Mucosa of rectum (tissue), 2 donors: ENCODE measurements at regions not wholly inside any gene's neighbourhood (a gene's known extent, or its start where the extent isn't known, plus 50 kb on each side); places are given as distances from the start of the nearest gene placed in this dataset.
"Not testable (repeated sequence)": the region's sequence is repeated elsewhere in the genome, so short reads cannot be mapped to it uniquely, and the experiment has no call there.

Source experiments
- H3K27ac ChIP-seq, 2 donors: one replicate each; pipeline ENCODE4 v1.7.0; 2013; ENCODE audit warnings: inconsistent platforms in 2 of 2, low read depth in 2 of 2, low read length in 2 of 2
- H3K27me3 ChIP-seq, 2 donors: one replicate each; pipeline ENCODE4 v1.7.0; 2013; ENCODE audit warnings: low read length in 2 of 2; ENCODE audit not compliant: control insufficient read depth in 2 of 2, insufficient read depth in 2 of 2
- H3K36me3 ChIP-seq, 2 donors: one replicate each; pipeline ENCODE4 v1.7.0; 2013; ENCODE audit warnings: low read length in 2 of 2; ENCODE audit not compliant: control insufficient read depth in 2 of 2, insufficient read depth in 2 of 2
- H3K4me1 ChIP-seq, 2 donors: one replicate each; pipeline ENCODE4 v1.7.0; 2013; ENCODE audit warnings: low read length in 2 of 2, mild to moderate bottlenecking in 1 of 2; ENCODE audit not compliant: control insufficient read depth in 2 of 2, insufficient read depth in 2 of 2
- H3K4me3 ChIP-seq, 2 donors: one replicate each; pipeline ENCODE4 v1.7.0; 2013; ENCODE audit warnings: low read length in 2 of 2
- H3K9ac ChIP-seq, 2 donors: one replicate each; pipeline ENCODE4 v1.7.0; 2013; ENCODE audit warnings: low read length in 2 of 2, low read depth in 1 of 2, mild to moderate bottlenecking in 1 of 2
- H3K9me3 ChIP-seq, 2 donors: one replicate each; pipeline ENCODE4 v1.7.0; 2013; ENCODE audit warnings: low read length in 2 of 2; ENCODE audit not compliant: control insufficient read depth in 2 of 2
- donor health status: healthy.
- donor health status: Normal muscosa, but diverticular disease.

GRCh38 chr1:230563591-230563990 is 78.7 kb upstream of the COG2 start:
- Histone ChIP-seq H3K27ac (no peak overlapping the region), H3K4me3 (no peak overlapping the region), H3K9ac (no peak overlapping the region), H3K4me1 (peaks cover 4 to 8% of the 10 kb centered on the region in 2 donors), H3K27me3 (no peaks in the 10 kb centered on the region), H3K36me3 (no peaks in the 10 kb centered on the region), H3K9me3 (no peaks in the 10 kb centered on the region)

GRCh38 chr1:230561570-230561969 is 80.7 kb upstream of the COG2 start:
- Histone ChIP-seq H3K4me3 (no peak overlapping the region), H3K27me3 (no peaks in the 10 kb centered on the region), H3K9ac (no peak overlapping the region), H3K4me1 (no peaks in the 10 kb centered on the region), H3K36me3 (no peaks in the 10 kb centered on the region), H3K27ac (no peak overlapping the region), H3K9me3 (no peaks in the 10 kb centered on the region)

GRCh38 chr1:230558324-230558723 is 84.0 kb upstream of the COG2 start:
- no peaks in the 10 kb centered on the region for H3K4me1 ChIP-seq
- H3K27ac ChIP-seq = no peak overlapping the region
- H3K36me3 ChIP-seq = no peaks in the 10 kb centered on the region
- no peak overlapping the region for H3K9ac ChIP-seq
- H3K27me3 ChIP-seq = no peaks in the 10 kb centered on the region
- H3K9me3 ChIP-seq = no peaks in the 10 kb centered on the region
- no peak overlapping the region for H3K4me3 ChIP-seq

- Histone ChIP-seq H3K27me3 (no peaks in the 10 kb centered on the region), H3K27ac (no peak overlapping the region), H3K36me3 (no peaks in the 10 kb centered on the region)
These were observed 85.8 kb upstream of the COG2 start for GRCh38 chr1:230556453-230556852.

GRCh38 chr1:230555814-230556213 is 86.5 kb upstream of the COG2 start:
- no peak overlapping the region for H3K27ac ChIP-seq
- H3K9ac ChIP-seq = no peak overlapping the region

More at GRCh38 chr1:230556453-230556852, 85.8 kb upstream of the COG2 start:
- H3K4me1 ChIP-seq = no peaks in the 10 kb centered on the region
- no peaks in the 10 kb centered on the region for H3K9me3 ChIP-seq
- no peak overlapping the region for H3K9ac ChIP-seq
- H3K4me3 ChIP-seq = no peak overlapping the region

GRCh38 chr1:230552880-230553279 is 89.4 kb upstream of the COG2 start:
- Histone ChIP-seq H3K27ac (no peak overlapping the region), H3K9ac (no peak overlapping the region), H3K4me3 (no peak overlapping the region), H3K36me3 (no peaks in the 10 kb centered on the region), H3K27me3 (no peaks in the 10 kb centered on the region), H3K9me3 (no peaks in the 10 kb centered on the region), H3K4me1 (peaks cover 0 to 3% of the 10 kb centered on the region in 2 donors)

More at GRCh38 chr1:230555814-230556213, 86.5 kb upstream of the COG2 start:
- H3K27me3 ChIP-seq = no peaks in the 10 kb centered on the region
- no peaks in the 10 kb centered on the region for H3K4me1 ChIP-seq
- H3K36me3 ChIP-seq = no peaks in the 10 kb centered on the region
- H3K4me3 ChIP-seq = no peak overlapping the region
- no peaks in the 10 kb centered on the region for H3K9me3 ChIP-seq

GRCh38 chr1:230550945-230551344 is 91.3 kb upstream of the COG2 start:
- H3K27ac ChIP-seq, H3K4me3 ChIP-seq, H3K9me3 ChIP-seq, H3K9ac ChIP-seq, H3K4me1 ChIP-seq, H3K36me3 ChIP-seq, H3K27me3 ChIP-seq: not testable (repeated sequence)

GRCh38 chr1:230550428-230550827 is 91.9 kb upstream of the COG2 start:
- Histone ChIP-seq H3K4me1 (peaks cover 0 to 3% of the 10 kb centered on the region in 2 donors), H3K27ac (no peak overlapping the region), H3K36me3 (no peaks in the 10 kb centered on the region), H3K4me3 (no peak overlapping the region), H3K27me3 (no peaks in the 10 kb centered on the region), H3K9ac (no peak overlapping the region), H3K9me3 (no peaks in the 10 kb centered on the region)

- Histone ChIP-seq H3K36me3 (no peaks in the 10 kb centered on the region), H3K9ac (no peak overlapping the region), H3K27me3 (no peaks in the 10 kb centered on the region), H3K27ac (no peak overlapping the region), H3K9me3 (no peaks in the 10 kb centered on the region), H3K4me3 (no peak overlapping the region), H3K4me1 (peaks cover 0 to 3% of the 10 kb centered on the region in 2 donors)
These were observed 92.7 kb upstream of the COG2 start for GRCh38 chr1:230549625-230550024.

- Histone ChIP-seq H3K4me1 (peaks cover 0 to 3% of the 10 kb centered on the region in 2 donors), H3K36me3 (no peaks in the 10 kb centered on the region), H3K9me3 (no peaks in the 10 kb centered on the region), H3K27me3 (no peaks in the 10 kb centered on the region), H3K27ac (no peak overlapping the region), H3K4me3 (no peak overlapping the region), H3K9ac (no peak overlapping the region)
These were observed 93.3 kb upstream of the COG2 start for GRCh38 chr1:230548997-230549396.

GRCh38 chr1:230548357-230548756 is 93.9 kb upstream of the COG2 start:
- H3K9me3 ChIP-seq = no peaks in the 10 kb centered on the region

More at GRCh38 chr1:230548357-230548756, 93.9 kb upstream of the COG2 start:
- H3K4me1 ChIP-seq = peaks cover 0 to 3% of the 10 kb centered on the region in 2 donors
- H3K4me3 ChIP-seq = no peak overlapping the region
- H3K27ac ChIP-seq = no peak overlapping the region
- no peaks in the 10 kb centered on the region for H3K36me3 ChIP-seq
- no peak overlapping the region for H3K9ac ChIP-seq
- H3K27me3 ChIP-seq = no peaks in the 10 kb centered on the region
